GM19238 (cell line): ENCODE measurements at regions not wholly inside any gene's neighbourhood (a gene's known extent, or its start where the extent isn't known, plus 50 kb on each side); places are given as distances from the start of the nearest gene placed in this dataset.

Experiments
- DNase-seq: peaks from one replicate; pipeline ENCODE4 v3.0.0; 2011; ENCODE audit warnings: low spot score; ENCODE audit not compliant: insufficient read length

DNA sequence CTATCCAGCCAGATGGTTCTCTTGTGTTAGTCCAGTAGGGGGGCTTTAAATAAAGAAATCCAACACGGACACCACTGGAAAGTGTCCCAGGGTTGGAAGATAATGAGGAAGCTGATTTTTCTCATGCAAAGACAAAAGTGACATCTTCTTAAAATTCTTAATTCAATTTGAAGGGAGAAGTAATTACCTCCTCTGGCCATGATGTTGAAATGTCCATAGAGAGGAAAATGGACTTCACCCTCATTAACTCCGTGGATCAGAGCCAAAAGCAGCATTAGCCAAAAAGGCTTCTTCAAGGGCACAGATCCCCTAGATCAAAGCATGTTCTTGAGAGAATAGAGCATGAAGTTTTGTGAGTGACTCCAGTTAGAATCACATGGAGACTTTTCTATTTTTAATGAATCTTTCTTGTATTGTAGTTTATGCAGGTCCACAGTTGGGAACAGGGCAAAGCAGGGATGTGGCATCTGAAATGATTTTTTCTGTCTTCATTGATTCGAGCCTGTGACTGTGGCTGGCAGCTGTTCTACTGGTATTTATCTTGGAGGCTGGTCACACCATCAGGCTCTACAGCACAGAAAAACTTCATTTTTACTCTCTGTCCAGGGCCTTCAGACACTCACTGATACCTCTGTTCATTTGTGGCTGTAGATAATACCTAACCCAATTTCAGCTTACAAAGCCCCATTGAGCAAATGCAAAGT lies 1002.5 kb downstream of the AACS start:
- no peak for DNase-seq

DNA sequence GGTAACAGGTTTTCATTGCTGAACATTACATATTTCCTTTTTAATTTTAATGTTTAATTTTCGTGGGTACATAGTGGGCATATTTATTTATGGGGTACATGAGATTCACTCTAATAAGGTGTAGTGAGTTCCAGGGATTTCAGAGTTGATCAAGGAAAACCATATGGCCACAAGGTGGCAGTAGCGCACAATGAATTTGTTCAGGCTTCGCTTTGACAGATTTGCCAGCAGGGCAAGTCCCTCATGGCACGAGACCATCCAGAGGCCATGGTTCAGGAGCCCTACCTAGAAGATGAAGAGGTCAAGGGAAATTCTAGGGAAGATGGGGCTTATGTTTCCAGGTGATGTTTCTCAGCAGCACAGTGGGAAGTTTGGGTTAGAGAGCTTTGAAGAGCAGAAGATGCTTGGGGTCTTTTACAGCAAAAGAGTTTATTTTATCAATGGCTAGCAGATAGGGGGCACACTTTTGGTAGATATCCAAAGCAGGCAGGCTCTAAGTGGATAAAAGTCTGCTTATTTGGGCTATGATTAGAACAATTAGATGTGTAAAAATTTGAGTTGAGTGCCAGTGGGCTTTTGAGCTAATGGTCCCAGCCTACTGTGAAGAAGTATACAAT lies 1004.4 kb downstream of the AACS start:
- peak; percentile 2 for DNase-seq

DNA sequence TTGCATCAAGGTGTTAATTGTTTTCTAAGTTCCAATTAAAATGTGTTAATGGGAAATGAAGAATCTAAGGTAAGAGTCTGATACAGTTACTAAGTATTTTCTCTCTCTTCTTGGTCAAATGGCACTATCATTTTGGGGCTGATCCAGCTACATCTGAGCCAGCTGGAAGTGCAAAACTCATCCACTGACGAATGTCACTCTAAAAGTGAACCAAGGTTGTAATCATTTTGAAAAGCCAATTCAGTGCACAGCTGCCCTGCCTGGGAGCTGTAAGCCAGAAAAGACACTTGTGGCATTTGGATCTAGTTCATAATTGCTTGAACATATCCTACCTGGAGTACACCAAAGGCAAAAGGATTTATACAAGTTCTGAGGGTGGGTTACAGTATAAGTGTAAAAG lies 1011.3 kb downstream of the AACS start:
- no peak for DNase-seq

- DNase-seq: no peak
Measured at GRCh38 chr12:126083926-126084325, 1018.7 kb downstream of the AACS start.

GRCh38 chr12:126084480-126084879 lies 1019.2 kb downstream of the AACS start:
- DNase-seq: no peak

DNA sequence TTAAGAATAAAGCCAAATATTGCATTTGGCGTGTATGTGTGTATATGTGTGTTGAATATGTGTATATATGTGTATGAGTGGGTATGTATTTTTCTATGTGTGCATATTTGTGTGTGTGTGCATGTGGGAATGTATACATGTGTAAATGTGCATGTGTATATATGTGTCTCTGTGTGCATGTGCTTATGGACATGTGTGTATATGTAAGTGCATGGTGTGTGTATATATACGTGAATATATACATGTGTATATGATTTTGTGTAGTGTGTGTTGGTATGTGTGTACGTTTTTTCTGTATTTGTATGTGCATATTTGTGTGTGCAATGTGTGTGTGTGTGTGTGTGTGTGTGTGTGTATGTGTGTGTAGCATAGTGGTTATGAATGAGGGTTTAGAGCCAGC lies 1021.0 kb downstream of the AACS start:
- DNase-seq: no peak

DNA sequence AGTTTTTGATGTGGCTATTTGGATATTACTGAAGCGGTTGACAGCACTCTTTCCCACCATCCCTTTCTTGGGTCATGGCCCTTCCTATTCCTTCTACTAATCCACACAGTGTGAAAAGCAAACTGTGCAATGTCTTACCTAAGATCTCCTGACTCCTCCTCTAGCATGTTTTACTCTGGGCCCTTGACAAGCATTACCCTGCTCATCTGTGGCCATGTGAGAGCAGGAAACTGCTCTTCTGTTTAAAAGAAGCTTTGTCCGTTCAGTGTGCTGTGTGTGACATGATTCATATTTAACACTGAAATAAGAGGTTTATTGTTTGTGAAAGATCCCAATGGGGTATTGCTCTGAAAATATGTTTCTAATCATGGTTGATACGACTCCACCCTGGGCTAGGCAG lies 1022.5 kb downstream of the AACS start:
- no peak for DNase-seq

DNA sequence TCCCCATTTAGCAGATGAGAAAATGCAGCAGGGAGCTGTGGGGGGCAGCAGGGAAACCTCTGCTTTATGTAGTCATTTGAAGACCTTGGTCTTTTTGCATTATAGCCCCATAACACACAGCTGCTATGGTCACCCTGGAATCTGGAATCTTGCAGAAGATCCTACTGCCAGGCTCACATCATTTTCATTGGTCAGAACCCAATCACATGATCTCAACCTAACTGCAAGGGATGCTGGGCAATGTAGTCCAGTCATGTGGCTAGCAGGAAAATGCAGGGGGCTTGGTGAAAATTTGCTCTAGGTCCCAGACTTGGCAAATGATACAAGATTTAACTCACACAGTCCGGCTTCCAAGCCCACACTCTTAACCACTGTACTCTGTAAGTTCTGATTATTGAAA lies 1028.7 kb downstream of the AACS start:
- no peak for DNase-seq

DNA sequence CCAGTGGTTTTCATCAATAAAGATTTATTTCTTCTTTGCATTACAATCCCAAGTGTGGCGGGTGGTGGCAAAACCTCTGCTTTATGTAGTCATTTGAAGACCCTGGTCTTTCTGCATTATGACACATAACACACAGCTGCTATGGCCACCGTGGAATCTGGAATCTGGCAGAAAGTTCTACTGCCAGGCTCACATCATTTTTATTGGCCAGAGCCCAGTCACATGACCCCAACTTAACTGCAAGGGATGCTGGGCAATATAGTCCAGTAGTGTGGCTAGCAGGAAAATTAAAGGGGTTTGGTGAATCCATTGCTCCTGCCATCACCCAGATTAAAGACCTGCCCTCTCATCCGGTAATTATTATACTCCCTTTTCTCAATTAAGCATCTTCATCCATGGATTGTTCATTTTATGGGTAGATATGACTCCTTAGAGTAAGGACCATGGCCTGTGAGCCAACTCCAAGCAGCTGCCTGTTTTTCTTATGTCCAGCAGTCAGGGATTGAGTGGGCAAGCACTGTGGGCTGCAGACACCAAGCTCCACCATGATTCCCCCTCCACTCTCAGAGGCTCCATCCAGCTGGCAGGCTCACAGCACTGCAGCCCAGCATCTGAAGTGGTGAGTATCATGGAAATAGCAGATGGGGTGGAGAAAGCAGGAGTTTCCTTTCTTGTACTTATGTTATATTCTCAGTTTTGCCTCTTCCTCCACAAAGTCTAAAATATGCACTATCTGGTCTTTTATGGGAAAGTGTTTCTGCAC lies 1030.7 kb downstream of the AACS start:
- no peak for DNase-seq

- no peak for DNase-seq
Measured at GRCh38 chr12:126106706-126107105, 1041.5 kb downstream of the AACS start.

DNA sequence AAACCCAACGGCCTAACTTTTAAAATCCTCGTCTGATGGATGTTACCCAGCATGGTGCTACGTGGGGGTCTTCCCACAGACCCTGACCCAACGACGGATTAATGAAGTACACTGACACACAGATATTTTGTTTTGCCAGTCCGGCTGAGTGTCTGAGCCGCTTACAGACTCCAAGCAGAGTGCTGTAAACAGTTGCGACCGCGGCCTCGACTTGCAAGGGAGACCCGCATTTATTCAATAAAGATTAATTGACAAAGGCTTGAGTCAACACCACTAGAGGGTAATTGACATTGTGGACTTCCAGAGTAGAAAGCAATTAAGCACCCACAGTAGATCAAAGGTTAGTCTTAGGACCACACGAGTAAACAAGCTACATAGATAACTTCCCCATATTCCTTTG lies 1042.4 kb downstream of the AACS start:
- no peak for DNase-seq

DNA sequence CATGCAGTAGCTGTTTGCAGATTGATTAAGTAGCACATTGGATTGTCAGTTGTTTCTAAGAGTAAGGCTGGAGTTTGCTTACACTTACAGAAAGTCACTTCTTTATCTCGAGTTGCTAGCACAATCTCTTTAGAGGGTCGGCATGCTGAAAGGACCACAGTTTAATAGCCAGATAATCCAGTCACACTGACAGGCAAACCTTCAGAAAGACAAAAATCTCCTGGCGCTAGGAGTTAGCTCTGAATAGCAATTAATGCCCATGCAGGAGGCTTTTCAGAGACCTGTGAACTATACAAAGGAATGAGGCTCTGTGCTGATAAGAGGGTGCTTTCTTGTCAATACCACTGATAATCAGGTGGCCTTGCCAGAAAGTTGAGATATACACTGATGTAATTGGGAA lies 1043.0 kb downstream of the AACS start:
- no peak for DNase-seq

- DNase-seq: no peak
Measured at GRCh38 chr12:126112141-126112540, 1046.9 kb downstream of the AACS start.

DNA sequence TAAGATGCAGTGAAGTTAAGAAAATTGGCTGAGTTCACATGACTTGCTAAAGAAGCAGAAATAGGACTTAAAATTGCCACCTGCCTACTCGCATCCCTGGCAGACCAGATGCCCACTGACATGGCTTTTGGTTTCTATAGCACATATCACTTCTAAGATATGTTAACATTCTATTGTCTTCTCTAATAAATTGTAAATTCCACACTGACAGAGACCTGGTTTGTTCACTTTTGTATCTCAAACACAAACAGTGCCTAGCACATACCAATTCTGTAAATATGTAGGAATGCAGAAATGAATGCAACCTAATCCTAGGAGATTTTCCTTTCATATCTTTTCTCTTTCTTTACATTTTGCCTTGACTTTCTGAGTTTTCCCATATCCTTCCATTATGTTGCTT lies 1047.6 kb downstream of the AACS start:
- no peak for DNase-seq

- DNase-seq: no peak
Measured at GRCh38 chr12:126114441-126114840, 1049.2 kb downstream of the AACS start.

- DNase-seq: no peak
Measured at GRCh38 chr12:126117502-126117901, 1052.3 kb downstream of the AACS start.

- DNase-seq: no peak
Measured at GRCh38 chr12:126139355-126139754, 1074.1 kb downstream of the AACS start.

DNA sequence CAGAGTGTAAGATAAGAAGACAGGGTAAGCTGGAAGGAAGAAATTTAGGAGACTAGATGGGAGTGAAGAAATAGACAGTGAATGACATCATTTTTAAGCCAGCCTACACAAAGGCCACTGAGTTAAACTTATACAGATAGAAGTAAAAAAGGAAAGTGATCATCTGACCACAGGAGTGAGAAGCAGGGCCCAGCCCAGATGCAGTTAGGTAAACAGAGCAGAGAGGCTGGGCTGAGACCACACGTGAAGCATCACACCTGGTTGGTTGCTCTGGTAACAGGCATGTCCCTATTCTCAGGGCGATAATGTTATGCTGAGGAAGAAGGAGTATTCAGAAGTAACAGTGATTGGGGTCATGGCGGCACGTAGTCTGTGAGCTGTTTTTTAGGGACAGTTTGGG lies 1079.4 kb downstream of the AACS start:
- no peak for DNase-seq

GRCh38 chr12:126147321-126147720 lies 1082.1 kb downstream of the AACS start:
- DNase-seq: no peak

- no peak for DNase-seq
Measured at GRCh38 chr12:126156806-126157574, 1091.8 kb downstream of the AACS start.

GRCh38 chr12:126157575-126157966 lies 1092.3 kb downstream of the AACS start:
- no peak for DNase-seq

DNA sequence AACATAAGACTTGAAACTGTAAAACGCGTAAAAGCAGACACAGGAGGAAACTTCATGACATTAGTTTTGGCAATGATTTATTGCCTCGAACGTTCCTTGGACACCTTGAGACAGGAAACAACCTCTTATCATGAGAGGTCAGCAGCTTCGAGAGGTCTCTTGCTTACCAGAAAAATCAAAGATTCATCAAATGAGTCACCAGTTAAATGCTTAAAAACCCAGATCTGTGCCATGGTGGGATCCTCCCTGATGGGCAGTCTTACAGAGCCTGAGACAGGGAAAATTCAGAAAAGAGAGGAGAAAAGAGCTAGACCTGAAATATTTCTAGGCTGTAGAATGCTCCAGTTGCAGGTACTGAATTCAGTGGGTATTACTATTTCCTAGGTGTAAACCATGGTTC lies 1093.9 kb downstream of the AACS start:
- no peak for DNase-seq
